SK-N-SH (cell line): ENCODE measurements at regions not wholly inside any gene's neighbourhood (a gene's known extent, or its start where the extent isn't known, plus 50 kb on each side); places are given as distances from the start of the nearest gene placed in this dataset.

ENCODE experiments used
- CTCF ChIA-PET: fragments of 300-600, 350-600 bp; formaldehyde crosslinking; extraction: SDS; loops from one replicate; lab custom pipeline; 2021; lab: Yijun Ruan, JAX
- POLR2A ChIA-PET: fragments of 350-600 bp; sonication (Branson Sonifier 250); formaldehyde crosslinking; extraction: SDS; loops from one replicate; lab custom pipeline; 2020; ENCODE audit warnings: antibody characterized with exemption, inconsistent platforms; lab: Yijun Ruan, JAX
- DNase-seq: peaks from one replicate; pipeline ENCODE4 v3.0.0; 2012
- H2AFZ ChIP-seq: fragments of 200-600 bp; sonication (generic); 2 replicates; pipeline ENCODE4 v1.8.1; 2016; ENCODE audit warnings: antibody characterized with exemption, mild to moderate bottlenecking, low read depth
- H3F3A ChIP-seq: fragments of 200-600 bp; sonication (generic); replicated peaks from 2 replicates; pipeline ENCODE3; 2016; ENCODE audit warnings: antibody characterized with exemption, mild to moderate bottlenecking; ENCODE audit not compliant: insufficient read depth
- H3K27ac ChIP-seq, 2 experiments: fragments of 200-500 bp in 1 of 2; fragments of 200-600 bp in 1 of 2; sonication (Bioruptor generic) in 1 of 2; sonication (generic), shearing (Covaris generic) in 1 of 2; 2 replicates each; pipeline versions ENCODE4 v1.5.1 to v1.6.1; 2014 to 2016; ENCODE audit warnings: low read depth in 2 of 2, inconsistent platforms in 1 of 2, low read length in 1 of 2, mild to moderate bottlenecking in 1 of 2, mixed read lengths in 1 of 2
- H3K27me3 ChIP-seq: fragments of 200-600 bp; sonication (generic), shearing (Covaris generic); 2 replicates; pipeline ENCODE4 v1.6.1; 2016; ENCODE audit warnings: mixed run types; ENCODE audit not compliant: insufficient read depth
- H3K36me3 ChIP-seq, 2 experiments: fragments of 200-500 bp in 1 of 2; fragments of 200-600 bp in 1 of 2; sonication (Bioruptor generic) in 1 of 2; sonication (generic) in 1 of 2; replicated peaks in 1 of 2; 2 replicates each; pipeline versions ENCODE3 to v1.5.1; 2014 to 2016; ENCODE audit warnings: low read length in 1 of 2, mild to moderate bottlenecking in 1 of 2; ENCODE audit not compliant: insufficient read depth in 2 of 2, control insufficient read depth in 1 of 2
- H3K4me1 ChIP-seq, 2 experiments: fragments of 200-500 bp in 1 of 2; fragments of 200-600 bp in 1 of 2; sonication (Bioruptor generic) in 1 of 2; sonication (generic), shearing (Covaris generic) in 1 of 2; 2 replicates each; pipeline versions ENCODE4 v1.5.1 to v1.6.1; 2014 to 2016; ENCODE audit warnings: low read depth in 1 of 2, low read length in 1 of 2, mixed run types in 1 of 2; ENCODE audit not compliant: insufficient read depth in 2 of 2, control insufficient read depth in 1 of 2
- H3K4me2 ChIP-seq: fragments of 200-600 bp; sonication (generic), shearing (Covaris generic); 2 replicates; pipeline ENCODE4 v1.6.1; 2017; ENCODE audit warnings: mixed run types
- H3K4me3 ChIP-seq, 2 experiments: fragments of 200-500 bp in 1 of 2; fragments of 200-600 bp in 1 of 2; sonication (Bioruptor generic) in 1 of 2; sonication (generic), shearing (Covaris generic) in 1 of 2; 2 replicates each; pipeline versions ENCODE4 v1.5.1 to v1.8.1; 2014 to 2016; ENCODE audit warnings: low read depth in 2 of 2, inconsistent platforms in 1 of 2, low read length in 1 of 2, mild to moderate bottlenecking in 1 of 2, mixed read lengths in 1 of 2, moderate library complexity in 1 of 2
- H3K79me2 ChIP-seq: fragments of 200-600 bp; sonication (generic); 2 replicates; pipeline ENCODE4 v1.8.1; 2017; ENCODE audit warnings: mild to moderate bottlenecking; ENCODE audit not compliant: insufficient read depth
- H3K9ac ChIP-seq: fragments of 200-600 bp; sonication (generic); 2 replicates; pipeline ENCODE4 v1.6.1; 2017; ENCODE audit warnings: mixed run types
- H3K9me2 ChIP-seq: fragments of 200-600 bp; sonication (generic); 2 replicates; pipeline ENCODE4 v1.6.1; 2017; ENCODE audit warnings: mixed run types
- H3K9me3 ChIP-seq: fragments of 200-600 bp; sonication (generic); 2 replicates; pipeline ENCODE4 v1.6.1; 2017; ENCODE audit warnings: mixed run types, mild to moderate bottlenecking, moderate library complexity
- H4K20me1 ChIP-seq: fragments of 200-600 bp; sonication (generic); 2 replicates; pipeline ENCODE4 v1.6.1; 2017; ENCODE audit warnings: mild to moderate bottlenecking, mixed run types; ENCODE audit not compliant: insufficient read depth
- EP300 ChIP-seq, 2 experiments: IDR thresholded peaks; 2 replicates each; pipeline versions ENCODE4 v1.4.0 to v1.6.1; 2012; ENCODE audit warnings: borderline replicate concordance in 1 of 2, low read depth in 1 of 2, low read length in 1 of 2
- GABPA ChIP-seq: IDR thresholded peaks from 2 replicates; pipeline ENCODE4 v1.4.0; 2012; ENCODE audit warnings: low read depth, mild to moderate bottlenecking
- JUND ChIP-seq: IDR thresholded peaks from 2 replicates; pipeline ENCODE4 v1.4.0; 2012
- MAX ChIP-seq: IDR thresholded peaks from 2 replicates; pipeline ENCODE4 v1.4.0; 2012; ENCODE audit warnings: low read depth
- MEF2A ChIP-seq: IDR thresholded peaks from 2 replicates; pipeline ENCODE4 v1.4.0; 2012; ENCODE audit warnings: low read depth, borderline replicate concordance
- MXI1 ChIP-seq: IDR thresholded peaks from 2 replicates; pipeline ENCODE4 v1.6.1; 2012; ENCODE audit warnings: mild to moderate bottlenecking, low read depth, low read length, improper control_type of control experiment
- NFIC ChIP-seq: IDR thresholded peaks from 2 replicates; pipeline ENCODE4 v1.4.0; 2012; ENCODE audit warnings: borderline replicate concordance
- PBX3 ChIP-seq: IDR thresholded peaks from 2 replicates; pipeline ENCODE4; 2012
- POLR2AphosphoS5 ChIP-seq: IDR thresholded peaks from 2 replicates; pipeline ENCODE4 v1.6.1; 2012; ENCODE audit warnings: low read depth, low read length
- RCOR1 ChIP-seq: fragments of 150-350 bp; IDR thresholded peaks from 2 replicates; pipeline ENCODE4 v1.6.1; 2017; ENCODE audit warnings: antibody characterized with exemption, low read length
- RXRA ChIP-seq: IDR thresholded peaks from 2 replicates; pipeline ENCODE4 v1.4.0; 2012; ENCODE audit warnings: low read depth, mild to moderate bottlenecking, borderline replicate concordance
- SIN3A ChIP-seq: IDR thresholded peaks from 2 replicates; pipeline ENCODE4 v1.6.1; 2012; ENCODE audit warnings: low read depth, mild to moderate bottlenecking, low read length, moderate library complexity, borderline replicate concordance
- TAF1 ChIP-seq: IDR thresholded peaks from 2 replicates; pipeline ENCODE4 v1.6.1; 2012; ENCODE audit warnings: low read depth, mild to moderate bottlenecking, low read length, moderate library complexity, borderline replicate concordance
- TCF12 ChIP-seq: IDR thresholded peaks from 2 replicates; pipeline ENCODE4 v1.4.0; 2012
- TEAD4 ChIP-seq: IDR thresholded peaks from 2 replicates; pipeline ENCODE4 v1.4.0; 2012; ENCODE audit warnings: mild to moderate bottlenecking, borderline replicate concordance; ENCODE audit not compliant: insufficient read depth
- USF1 ChIP-seq: IDR thresholded peaks from 2 replicates; pipeline ENCODE4 v1.4.0; 2012; ENCODE audit warnings: low read depth, borderline replicate concordance
- USF2 ChIP-seq: fragments of 150-350 bp; IDR thresholded peaks from 2 replicates; pipeline ENCODE4 v1.6.1; 2017; ENCODE audit warnings: antibody characterized with exemption, low read length, low read depth, borderline replicate concordance
- YY1 ChIP-seq: IDR thresholded peaks from 2 replicates; pipeline ENCODE4 v1.4.0; 2012; ENCODE audit warnings: low read depth, mild to moderate bottlenecking
- ZBTB33 ChIP-seq: IDR thresholded peaks from 2 replicates; pipeline ENCODE4 v1.4.0; 2012; ENCODE audit warnings: low read depth, borderline replicate concordance
- WGBS: methylation state at CpG from one replicate; pipeline ENCODE4 v1.1.6; 2017; ENCODE audit warnings: low lambda C conversion rate; 5-methylcytosine and 5-hydroxymethylcytosine counted together

GRCh38 chr10:131724891-131725580 lies 175.8 kb upstream of the PPP2R2D start:
- Histone ChIP-seq H3K4me2 (no peak overlapping the region), H3K4me3 (no peak overlapping the region), H3K9ac (no peak overlapping the region), H3K9me2 (no peaks in the 10 kb centered on the region), H3K79me2 (no peaks in the 10 kb centered on the region), H4K20me1 (no peaks in the 10 kb centered on the region), H3K36me3 (no peaks in the 10 kb centered on the region), H3K9me3 (no peaks in the 10 kb centered on the region), H3K27me3 (no peaks in the 10 kb centered on the region), H3K4me1 (peaks cover 0 to 31% of the 10 kb centered on the region in 2 experiments; a peak in 1 of 4 replicates), H3K27ac (no peak overlapping the region), H3F3A (no peaks in the 10 kb centered on the region), H2AFZ (no peak overlapping the region)
- POLR2A ChIA-PET = no interaction called here
- TF ChIP-seq USF2 (no peak), TAF1 (no peak), PBX3 (no peak), ZBTB33 (no peak), TEAD4 (no peak), YY1 (no peak), NFIC (no peak), RXRA (no peak), MEF2A (no peak), EP300 (IDR thresholded peaks at IDR 0.05; ENCODE audit: borderline replicate concordance in 1 of 2, low read depth in 1 of 2, low read length in 1 of 2) (no peak), USF1 (no peak), SIN3A (no peak), JUND (no peak), MXI1 (no peak), POLR2AphosphoS5 (no peak), TCF12 (no peak), MAX (no peak), RCOR1 (no peak), GABPA (no peak)
- DNase-seq = peak; percentile 22
- 64% methylated on average over 11 of the region's 17 CpGs for WGBS
- CTCF ChIA-PET = interaction anchor here (0.9 to 1.8 kb wide), 4 partner anchors 10 to 161 kb away, joined by 3 to 5 read pairs (median 4); no protein-coding TSS in a partner anchor
